Prostate gland (tissue), 2 donors: ENCODE measurements at regions not wholly inside any gene's neighbourhood (a gene's known extent, or its start where the extent isn't known, plus 50 kb on each side); places are given as distances from the start of the nearest gene placed in this dataset.
"Not testable (repeated sequence)": the region's sequence is repeated elsewhere in the genome, so short reads cannot be mapped to it uniquely, and the experiment has no call there.

Experiments
- CTCF ChIP-seq, 4 experiments: fragments of 200-600 bp in 2 of 4; fragments of 450-650 bp in 2 of 4; sonication (generic) in 2 of 4; IDR thresholded peaks; 1 replicate in 3 of 4; 2 replicates in 1 of 4; pipeline ENCODE4 v1.5.1; 2016 to 2019; ENCODE audit warnings: antibody characterized with exemption in 4 of 4, mild to moderate bottlenecking in 2 of 4, moderate library complexity in 2 of 4
- POLR2A ChIP-seq: fragments of 450-650 bp; IDR thresholded peaks from one replicate; pipeline ENCODE4 v1.6.1; 2016; ENCODE audit warnings: antibody characterized with exemption, mild to moderate bottlenecking

GRCh38 chr14:42973171-42973570 is 1366.5 kb downstream of the LRFN5 start:
- TF ChIP-seq CTCF (IDR thresholded peaks at IDR 0.05); POLR2A: not testable (repeated sequence)
